GM19238 (cell line): ENCODE measurements at regions not wholly inside any gene's neighbourhood (a gene's known extent, or its start where the extent isn't known, plus 50 kb on each side); places are given as distances from the start of the nearest gene placed in this dataset.

Experiments
- DNase-seq: peaks from one replicate; pipeline ENCODE4 v3.0.0; 2011; ENCODE audit warnings: low spot score; ENCODE audit not compliant: insufficient read length

GRCh38 chr7:21357151-21358097, 70.5 kb upstream of the SP4 start:
- no peak for DNase-seq

- DNase-seq: no peak
Measured at GRCh38 chr7:21358648-21359047, 69.2 kb upstream of the SP4 start.

GRCh38 chr7:21359163-21359562, 68.7 kb upstream of the SP4 start:
- DNase-seq: no peak

GRCh38 chr7:21361413-21362125, 66.3 kb upstream of the SP4 start:
- no peak for DNase-seq

GRCh38 chr7:21364801-21365271, 63.0 kb upstream of the SP4 start:
- no peak for DNase-seq

- no peak for DNase-seq
Measured at GRCh38 chr7:21365866-21366624, 61.8 kb upstream of the SP4 start.

- no peak for DNase-seq
Measured at GRCh38 chr7:21367081-21367480, 60.8 kb upstream of the SP4 start.

GRCh38 chr7:21367537-21367936, 60.3 kb upstream of the SP4 start:
- no peak for DNase-seq

- DNase-seq: no peak
Measured at GRCh38 chr7:21368317-21368716, 59.6 kb upstream of the SP4 start.

GRCh38 chr7:21370283-21370982, 57.5 kb upstream of the SP4 start:
- no peak for DNase-seq

GRCh38 chr7:21371360-21371759, 56.5 kb upstream of the SP4 start:
- DNase-seq: no peak

- DNase-seq: no peak
Measured at GRCh38 chr7:21373031-21373430, 54.9 kb upstream of the SP4 start.

- no peak for DNase-seq
Measured at GRCh38 chr7:21374134-21374533, 53.7 kb upstream of the SP4 start.

- DNase-seq: no peak
Measured at GRCh38 chr7:21377545-21377944, 50.3 kb upstream of the SP4 start.
